ENCODE measurements at regions not wholly inside any gene's neighbourhood (a gene's known extent, or its start where the extent isn't known, plus 50 kb on each side); places are given as distances from the start of the nearest gene placed in this dataset.
A peak's percentile ranks its signal among the peaks of the same experiment; 100 is the strongest.
"Not testable (repeated sequence)": the region's sequence is repeated elsewhere in the genome, so short reads cannot be mapped to it uniquely, and the experiment has no call there.

DNA sequence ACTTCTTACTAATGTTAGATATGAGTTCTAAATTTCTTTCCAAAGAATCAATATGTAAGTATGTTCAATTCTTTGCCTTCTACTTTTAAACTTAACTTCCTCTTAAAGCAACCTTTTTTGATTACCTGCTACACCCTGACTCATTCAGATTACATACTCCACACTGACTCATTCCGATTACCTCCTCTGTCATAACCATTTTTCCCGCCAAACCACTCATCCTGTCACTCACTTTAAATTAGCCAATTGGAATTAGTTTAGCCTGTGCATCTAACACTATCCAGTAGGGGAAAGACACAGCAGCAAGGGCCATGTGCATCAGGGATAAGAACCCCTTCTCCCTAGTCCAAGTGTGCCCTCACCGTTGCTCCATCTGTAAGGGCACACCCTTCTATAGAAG, 815.5 kb downstream of the BRINP3 start:
- DNase-seq (no peak), ATAC-seq (no peak)
- intact Hi-C loops (cut with micrococcal nuclease) = no loop called here

DNA sequence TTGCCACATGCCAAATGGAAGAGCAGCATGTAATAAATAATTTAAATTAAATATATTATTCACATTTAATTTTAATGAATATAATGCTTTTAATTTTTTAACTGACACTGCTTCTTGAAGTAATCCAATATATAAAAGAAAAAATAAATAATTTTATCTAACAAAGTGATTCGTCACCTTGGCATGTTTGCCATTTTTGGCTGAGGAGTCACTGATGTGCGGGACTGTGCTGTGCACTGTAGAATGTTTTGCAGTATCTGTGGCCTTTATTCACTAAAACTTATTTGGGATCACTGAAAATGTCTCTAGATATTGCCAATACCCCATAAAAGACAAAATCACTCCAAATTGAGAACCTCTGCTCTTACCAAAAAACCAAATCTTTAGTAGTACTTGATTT, 807.8 kb downstream of the BRINP3 start:
- intact Hi-C loops (cut with micrococcal nuclease) = no loop called here
- ATAC-seq (no peak), DNase-seq (no peak)

- DNase-seq = no peak
- intact Hi-C loops (cut with micrococcal nuclease) = no loop called here
- no peak for ATAC-seq
These were observed 804.4 kb downstream of the BRINP3 start for GRCh38 chr1:189673217-189673616.

DNA sequence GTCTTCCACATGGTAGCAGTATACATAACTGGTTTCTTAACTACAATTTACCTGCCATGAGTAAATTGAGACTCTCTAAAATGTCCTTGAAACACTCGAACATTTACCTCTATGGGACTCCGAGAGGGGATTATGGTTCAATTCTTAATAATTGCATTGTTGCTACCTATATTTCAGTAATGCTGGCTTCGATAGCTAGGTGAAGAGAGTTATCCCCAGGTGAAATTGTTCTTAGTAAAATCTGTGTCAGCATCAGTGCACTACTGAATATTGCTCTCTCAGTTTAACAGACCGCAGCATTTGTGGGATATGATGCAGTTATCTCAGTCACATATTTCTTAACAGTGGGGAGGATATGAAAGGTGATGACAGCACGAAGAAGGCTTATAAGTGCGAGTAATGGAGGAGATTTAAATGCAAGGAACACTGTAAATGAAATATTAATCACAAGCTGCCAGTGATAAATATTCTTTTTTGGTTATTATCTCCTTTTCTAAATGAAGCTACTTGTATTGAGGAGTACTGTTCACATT, 801.9 kb downstream of the BRINP3 start:
- intact Hi-C loops (cut with micrococcal nuclease) = no loop called here
- ATAC-seq (no peak), DNase-seq (no peak)

- no peak for ATAC-seq
- intact Hi-C loops (cut with micrococcal nuclease) = no loop called here
These were observed 798.9 kb downstream of the BRINP3 start for GRCh38 chr1:189678779-189679178.

GRCh38 chr1:189681252-189681919, 796.3 kb downstream of the BRINP3 start:
- intact Hi-C loops (cut with micrococcal nuclease) = no loop called here
- ATAC-seq (no peak), DNase-seq (no peak)

More at GRCh38 chr1:189678779-189679178, 798.9 kb downstream of the BRINP3 start:
- no peak for DNase-seq

DNA sequence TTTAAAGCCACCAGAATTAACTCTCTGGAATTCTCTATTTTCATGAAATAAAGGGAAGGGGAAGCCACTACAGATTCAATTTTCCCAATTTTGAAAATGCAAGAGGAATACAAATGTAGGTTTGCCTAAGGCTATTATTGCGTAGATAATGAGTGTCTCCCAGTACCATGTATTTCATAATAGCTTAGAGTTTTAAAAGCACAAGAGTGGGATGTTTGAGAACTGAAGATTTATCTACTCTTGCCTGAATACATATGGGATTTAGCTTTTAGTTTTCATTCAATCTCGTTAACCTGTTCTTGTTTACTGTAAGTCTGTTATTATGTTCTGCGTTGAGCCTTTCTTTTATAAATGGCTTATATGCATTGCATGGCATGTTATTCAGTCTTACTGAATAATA, 795.1 kb downstream of the BRINP3 start:
- no peak for DNase-seq
- intact Hi-C loops (cut with micrococcal nuclease) = no loop called here
- ATAC-seq = no peak

DNA sequence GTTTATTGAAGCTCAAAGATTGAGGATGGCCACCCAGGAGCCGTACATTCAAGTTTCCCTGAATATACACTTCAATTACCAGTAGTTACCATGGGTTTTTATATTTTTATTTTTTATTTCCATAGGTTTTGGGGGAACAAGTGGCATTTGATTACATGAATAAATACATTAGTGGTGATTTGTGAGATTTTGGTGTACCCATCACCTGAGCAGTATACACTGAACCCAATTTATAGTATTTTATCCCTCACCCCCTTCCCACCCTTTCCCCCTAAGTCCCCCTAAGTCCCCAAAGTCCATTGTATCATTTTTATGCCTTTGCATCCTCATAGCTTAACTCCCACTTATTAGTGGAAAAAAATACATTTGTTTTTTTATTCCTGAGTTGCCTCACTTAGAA, 791.4 kb downstream of the BRINP3 start:
- intact Hi-C loops (cut with micrococcal nuclease) = no loop called here
- DNase-seq = no peak
- ATAC-seq = no peak

- intact Hi-C loops (cut with micrococcal nuclease) = no loop called here
- ATAC-seq (no peak), DNase-seq (no peak)
These were observed 784.5 kb downstream of the BRINP3 start for GRCh38 chr1:189693140-189693539.

- no peak for ATAC-seq
- no peak for DNase-seq
- intact Hi-C loops (cut with micrococcal nuclease) = no loop called here
These were observed 781.4 kb downstream of the BRINP3 start for GRCh38 chr1:189696297-189696696.

GRCh38 chr1:189697113-189697512, 780.6 kb downstream of the BRINP3 start:
- no peak for ATAC-seq
- peak; percentile 16 for DNase-seq
- intact Hi-C loops (cut with micrococcal nuclease) = no loop called here

DNA sequence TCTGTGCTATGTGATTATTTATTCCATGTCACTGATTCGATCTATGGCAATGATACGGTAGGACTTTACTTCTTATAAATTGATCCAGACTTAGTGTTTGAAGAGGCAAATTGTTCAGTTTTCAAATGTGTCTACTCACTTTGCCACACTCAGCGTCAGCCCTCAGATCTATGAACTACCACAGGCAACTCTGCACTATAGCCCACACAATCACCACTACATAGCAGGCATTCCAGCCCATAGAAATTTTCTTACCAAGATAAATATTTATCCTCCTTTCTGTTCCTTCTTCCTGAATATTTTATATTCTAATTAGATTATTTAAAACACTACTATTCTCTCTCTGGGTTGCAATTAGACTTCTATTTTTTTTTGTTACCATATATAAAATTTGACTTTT, 776.1 kb downstream of the BRINP3 start:
- DNase-seq = no peak
- ATAC-seq = no peak
- intact Hi-C loops (cut with micrococcal nuclease) = no loop called here

DNA sequence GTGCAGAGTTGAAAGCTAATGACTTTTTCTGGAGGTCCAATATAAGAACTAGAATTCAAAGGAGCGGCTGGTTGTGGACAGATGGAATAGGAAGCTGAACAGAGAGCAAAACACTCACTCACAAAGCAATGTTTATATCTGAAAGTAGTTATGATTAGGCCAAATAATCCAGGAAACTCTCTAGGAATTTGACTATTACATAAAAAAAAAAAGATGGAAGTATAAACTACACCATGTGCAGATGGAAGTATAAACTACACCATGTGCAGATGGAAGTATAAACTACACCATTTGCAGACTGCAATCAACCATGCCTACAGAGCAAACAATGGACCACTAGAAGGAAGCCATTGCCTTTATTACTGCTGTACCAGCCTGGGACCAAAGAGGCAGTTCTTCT, 771.1 kb downstream of the BRINP3 start:
- no peak for ATAC-seq
- intact Hi-C loops (cut with micrococcal nuclease) = no loop called here

DNA sequence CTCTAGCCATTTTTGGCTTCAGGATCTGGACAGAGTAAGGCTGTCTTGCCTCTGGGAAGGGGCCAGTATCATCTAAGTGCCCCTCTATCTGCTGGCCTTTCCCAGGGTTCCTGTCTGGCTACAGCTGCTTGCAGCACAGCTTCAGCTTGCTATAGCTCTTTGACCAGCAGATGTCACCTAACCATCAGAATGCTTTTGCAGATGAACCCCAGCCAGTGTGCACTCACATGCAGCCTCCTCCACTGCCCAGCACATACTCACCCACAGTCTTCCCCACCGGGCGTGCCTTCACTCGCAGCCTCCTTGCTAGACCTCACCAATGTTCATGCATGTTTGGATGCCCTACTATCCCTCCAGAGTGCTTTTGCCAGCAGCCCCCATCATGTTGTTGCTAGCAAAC, 769.0 kb downstream of the BRINP3 start:
- DNase-seq (no peak), ATAC-seq (no peak)
- intact Hi-C loops (cut with micrococcal nuclease) = no loop called here

More for the DNA sequence above, 771.1 kb downstream of the BRINP3 start:
- DNase-seq = no peak

GRCh38 chr1:189718147-189718795, 759.4 kb downstream of the BRINP3 start:
- ATAC-seq; DNase-seq; intact Hi-C loops (cut with micrococcal nuclease): not testable (repeated sequence)

- intact Hi-C loops (cut with micrococcal nuclease) = no loop called here
- DNase-seq = no peak
- ATAC-seq = no peak
These were observed 750.9 kb downstream of the BRINP3 start for GRCh38 chr1:189726806-189727205.

DNA sequence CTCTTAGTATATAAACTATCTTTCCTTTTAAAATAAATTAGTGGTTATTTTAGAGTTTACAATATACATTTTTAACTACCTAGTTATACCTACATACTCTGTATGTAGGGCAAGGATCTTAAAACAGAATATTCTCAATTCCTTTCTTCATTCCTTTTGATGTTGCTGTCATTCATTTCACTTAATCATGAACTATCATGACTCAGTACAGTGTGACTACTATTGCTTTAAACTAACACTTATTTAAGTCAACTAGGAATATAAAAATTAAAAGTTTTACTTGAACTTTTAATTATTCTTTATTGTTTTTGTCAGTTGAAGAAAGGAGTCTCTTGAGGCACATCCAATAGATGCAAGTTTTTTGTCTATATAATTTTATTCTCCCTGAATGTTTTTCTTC, 726.4 kb downstream of the BRINP3 start:
- intact Hi-C loops (cut with micrococcal nuclease) = no loop called here
- no peak for DNase-seq
- no peak for ATAC-seq

- DNase-seq (no peak), ATAC-seq (no peak)
- intact Hi-C loops (cut with micrococcal nuclease) = no loop called here
These were observed 725.1 kb downstream of the BRINP3 start for GRCh38 chr1:189752461-189752995.

DNA sequence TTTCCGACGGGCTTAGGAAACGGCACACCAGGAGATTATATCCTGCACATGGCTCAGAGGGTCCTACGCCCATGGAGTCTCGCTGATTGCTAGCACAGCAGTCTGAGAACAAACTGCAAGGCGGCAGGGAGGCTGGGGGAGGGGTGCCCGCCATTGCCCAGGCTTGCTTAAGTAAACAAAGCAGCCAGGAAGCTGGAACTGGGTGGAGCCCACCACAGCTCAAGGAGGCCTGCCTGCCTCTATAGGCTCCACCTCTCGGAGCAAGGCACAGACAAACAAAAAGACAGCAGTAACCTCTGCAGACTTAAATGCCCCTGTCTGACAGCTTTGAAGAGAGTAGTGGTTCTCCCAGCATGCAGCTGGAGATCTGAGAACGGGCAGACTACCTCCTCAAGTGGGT, 722.6 kb downstream of the BRINP3 start:
- intact Hi-C loops (cut with micrococcal nuclease); ATAC-seq; DNase-seq: not testable (repeated sequence)

DNA sequence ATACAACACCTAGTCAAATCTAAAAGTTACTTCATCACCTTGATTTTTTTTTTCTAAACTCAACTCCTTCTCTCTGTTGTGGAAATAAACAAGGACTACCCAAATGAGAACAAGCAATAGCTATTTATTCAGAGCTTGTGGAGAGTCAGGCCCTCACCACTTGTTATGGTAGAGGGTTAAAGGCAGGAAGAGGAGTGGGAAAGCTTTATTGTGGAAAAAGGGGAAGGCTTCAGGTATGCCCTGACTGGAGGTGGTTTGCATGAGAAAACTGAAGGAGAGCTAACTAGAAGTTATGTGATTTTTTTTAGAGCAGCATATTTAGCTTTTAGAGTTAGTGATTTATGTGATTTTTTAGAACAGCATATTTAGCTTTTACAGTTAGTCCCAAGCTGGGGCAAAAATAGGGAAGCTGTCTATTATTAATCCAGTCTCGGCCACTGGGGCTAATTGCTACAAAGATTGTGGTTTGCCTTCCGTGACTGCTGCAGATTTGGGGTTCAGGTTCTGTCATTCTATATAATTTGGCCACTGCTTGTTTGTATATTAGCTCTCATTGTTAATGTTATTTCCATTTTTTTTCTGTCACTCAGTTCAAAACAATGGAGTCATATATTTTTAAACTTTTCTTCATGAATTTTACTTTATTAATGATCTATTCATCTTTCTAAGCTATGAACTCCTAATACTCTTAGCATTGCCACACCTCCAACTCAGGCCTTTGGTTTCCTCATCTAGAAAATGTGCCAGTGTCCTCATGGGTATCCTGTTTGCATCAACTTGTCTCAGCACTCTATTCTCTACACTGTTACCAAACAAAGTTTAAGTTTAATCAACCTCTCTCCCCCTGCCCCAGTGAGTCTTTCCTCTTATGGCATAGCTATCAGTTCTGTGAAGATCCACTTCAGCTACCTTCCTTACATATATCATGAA, 713.0 kb downstream of the BRINP3 start:
- intact Hi-C loops (cut with micrococcal nuclease) = no loop called here
- ATAC-seq (no peak), DNase-seq (no peak)
